HG03432 (cell line): ENCODE measurements at regions not wholly inside any gene's neighbourhood (a gene's known extent, or its start where the extent isn't known, plus 50 kb on each side); places are given as distances from the start of the nearest gene placed in this dataset.
A peak's percentile ranks its signal among the peaks of the same experiment; 100 is the strongest.

Source experiments
- ATAC-seq: cut with Tn5 transposase; IDR thresholded peaks from one replicate; pipeline ENCODE4 v1.9.1; 2021; ENCODE audit warnings: mild to moderate bottlenecking, moderate library complexity; ENCODE audit not compliant: unreplicated experiment

GRCh38 chr4:14855719-14856061 is 146.6 kb upstream of the CPEB2 start:
- no peak for ATAC-seq

DNA sequence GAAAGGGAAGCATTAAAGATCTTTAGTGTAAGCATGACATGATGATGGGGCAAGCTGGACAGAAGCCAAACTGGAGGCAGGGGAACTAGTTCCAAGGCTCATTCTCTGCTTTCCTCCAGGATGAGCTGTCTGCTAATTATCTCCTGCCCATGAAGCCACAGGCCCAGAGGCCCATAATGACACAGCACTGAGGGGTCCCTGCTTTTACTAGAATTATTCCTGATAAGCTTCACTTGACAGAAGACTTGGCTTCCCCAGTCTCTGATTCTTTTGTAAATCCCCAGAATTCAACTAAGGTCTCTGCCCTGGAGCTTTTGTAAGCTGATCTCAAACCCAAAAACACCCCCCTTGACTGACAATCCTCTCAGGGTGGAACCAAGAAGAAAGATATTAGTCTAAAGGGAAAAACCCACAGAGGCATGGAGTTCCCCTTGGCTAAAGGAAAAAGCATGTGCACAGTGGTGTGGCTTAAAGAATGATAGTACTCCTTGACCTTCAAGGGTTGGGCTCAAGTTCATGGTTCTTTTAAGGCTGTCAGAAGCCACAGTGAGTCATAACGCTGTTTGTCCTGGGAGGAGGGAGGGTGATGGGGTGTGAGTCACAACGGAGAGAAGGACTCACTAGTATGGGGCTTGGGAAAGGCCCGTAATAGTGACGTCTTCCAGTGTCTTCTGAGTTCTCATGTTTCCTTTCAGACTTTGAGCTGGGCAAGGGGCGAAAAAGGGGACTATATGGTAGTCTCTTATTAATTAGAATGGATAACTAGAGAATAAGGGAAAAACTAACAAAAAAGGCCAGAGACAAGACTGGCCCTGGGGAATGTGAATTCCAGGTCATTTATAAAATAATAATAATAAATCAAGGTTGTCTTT is 146.0 kb upstream of the CPEB2 start:
- ATAC-seq, result peak; percentile 99

GRCh38 chr4:14856934-14857235 is 145.4 kb upstream of the CPEB2 start:
- no peak for ATAC-seq

DNA sequence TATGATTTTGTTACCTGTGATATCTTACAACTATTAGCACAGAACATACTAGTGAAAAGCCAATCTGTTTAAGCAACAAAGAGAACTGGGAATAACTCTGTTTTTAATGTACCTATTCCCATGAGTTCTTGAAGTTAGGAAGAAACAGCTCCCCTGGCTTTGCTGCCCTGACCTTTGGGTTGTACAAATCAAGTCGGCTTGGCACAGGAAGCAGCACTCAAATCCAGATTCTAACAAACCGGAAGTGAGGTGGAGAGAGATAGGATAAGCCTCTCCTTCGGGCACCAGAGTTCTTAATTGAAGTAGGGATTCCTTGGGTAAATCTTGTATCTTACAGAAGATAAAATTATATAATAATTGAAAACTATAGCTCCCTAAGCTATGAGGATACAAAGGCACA is 144.8 kb upstream of the CPEB2 start:
- no peak for ATAC-seq

DNA sequence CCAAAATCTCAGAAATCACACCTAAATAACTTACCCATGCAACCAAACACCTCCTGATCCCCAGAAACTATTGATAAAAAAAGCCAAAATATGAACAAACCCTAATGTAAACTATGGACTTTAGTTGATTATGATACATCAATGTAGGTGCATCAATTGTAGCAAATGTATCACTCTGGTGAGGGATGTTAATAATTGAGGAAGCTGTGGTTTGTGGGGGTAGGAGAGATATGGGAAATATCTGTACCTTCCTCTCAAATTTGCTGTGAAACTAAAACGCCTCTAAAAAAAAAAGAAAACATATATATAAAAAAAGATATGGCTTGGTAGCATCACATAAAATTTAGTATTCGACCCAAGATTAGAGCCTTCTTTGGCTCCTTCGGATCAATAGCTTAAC is 144.3 kb upstream of the CPEB2 start:
- no peak for ATAC-seq

GRCh38 chr4:14862891-14863290 is 139.4 kb upstream of the CPEB2 start:
- no peak for ATAC-seq

DNA sequence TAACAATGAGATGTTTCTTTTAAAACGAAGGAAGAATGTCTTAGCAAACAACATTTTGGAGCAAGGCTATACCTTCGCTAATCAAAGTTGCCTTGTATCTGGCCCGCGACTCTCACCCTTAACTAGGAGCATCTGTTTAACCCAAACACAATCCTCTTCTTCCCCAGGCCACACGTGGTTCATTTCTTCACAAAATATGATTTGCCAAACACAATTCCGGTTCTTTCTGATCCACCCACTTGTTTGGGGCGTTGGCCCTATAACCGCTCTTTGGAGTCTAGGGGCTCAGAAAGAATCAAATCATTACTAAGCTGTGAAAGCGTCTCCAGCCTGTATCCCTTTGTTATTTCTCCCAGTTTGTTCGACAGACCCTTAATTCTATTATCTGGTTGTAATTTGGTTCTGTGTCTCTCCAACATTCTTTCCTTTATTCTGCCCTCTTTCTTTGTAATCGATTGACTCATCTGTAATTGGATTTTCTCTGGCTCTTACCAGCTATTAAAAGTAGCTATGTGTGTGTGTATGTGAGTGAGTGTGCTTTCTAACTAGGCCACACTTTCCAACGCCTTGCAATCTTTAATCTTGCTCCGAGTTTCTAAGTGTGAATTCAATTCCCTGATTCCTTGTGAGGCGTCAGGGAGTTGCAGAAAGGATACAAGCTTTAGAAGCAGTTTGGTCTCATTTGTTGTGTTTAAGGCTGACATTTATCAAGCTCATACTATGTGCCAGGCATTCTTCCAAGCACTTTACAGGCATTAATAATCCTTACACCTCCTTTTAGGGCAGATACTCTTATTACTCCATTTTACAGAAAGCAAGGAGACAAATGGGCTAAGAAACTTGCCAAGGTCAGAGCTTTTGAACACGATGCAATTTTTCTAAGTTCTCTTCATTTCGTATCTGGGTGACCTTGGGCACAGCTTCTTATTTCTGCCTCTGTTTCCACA is 138.6 kb upstream of the CPEB2 start:
- ATAC-seq, result no peak

DNA sequence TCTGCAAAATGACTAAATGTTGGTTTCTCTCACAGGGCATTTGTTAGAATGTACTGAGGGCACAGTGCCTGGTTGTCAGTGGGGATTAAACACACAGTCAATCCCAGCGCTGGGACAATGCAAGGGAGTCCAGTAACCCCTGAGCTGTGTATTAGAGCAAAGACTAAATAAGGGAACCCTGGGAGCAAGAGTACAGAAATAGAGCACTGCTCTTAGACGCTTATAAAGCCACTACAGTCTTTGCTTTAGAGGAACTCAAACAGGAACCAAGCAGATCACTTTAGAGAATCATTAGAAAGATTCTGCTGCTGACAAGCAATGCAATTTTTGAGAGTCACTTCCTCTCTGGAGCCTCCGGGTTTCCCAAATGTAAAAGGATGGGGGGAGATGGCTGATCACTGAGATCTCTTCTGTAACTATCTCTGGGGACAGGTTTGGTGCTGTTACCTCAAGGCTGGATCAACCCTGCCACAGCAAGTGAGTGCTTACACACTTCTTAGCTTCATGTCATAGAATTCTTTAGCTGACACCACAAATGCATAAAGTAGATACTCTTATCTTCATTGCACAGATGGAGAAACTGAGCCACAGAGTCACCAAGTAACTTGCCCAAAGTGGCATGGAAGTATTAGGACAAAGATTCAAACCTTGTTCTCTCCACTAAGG is 137.8 kb upstream of the CPEB2 start:
- ATAC-seq, result no peak

GRCh38 chr4:14865031-14865366 is 137.3 kb upstream of the CPEB2 start:
- no peak for ATAC-seq

DNA sequence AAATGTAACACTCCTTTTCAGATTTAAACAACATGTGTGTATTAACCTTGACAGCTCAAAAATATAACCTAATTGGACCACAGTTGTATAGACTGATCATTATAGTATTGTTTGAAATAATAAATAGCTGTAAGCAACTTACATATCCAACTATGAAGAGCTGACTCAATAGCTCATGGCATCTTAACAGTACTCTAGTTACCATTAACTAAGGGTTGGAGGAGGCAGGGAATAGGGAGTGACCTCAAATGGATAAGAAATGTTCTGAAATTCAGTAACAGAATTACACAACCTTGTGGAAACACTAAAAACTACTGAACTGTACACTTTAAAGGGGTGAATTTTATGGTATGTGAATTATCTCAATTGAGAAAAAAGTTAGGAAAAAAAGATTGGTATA is 136.5 kb upstream of the CPEB2 start:
- no peak for ATAC-seq

DNA sequence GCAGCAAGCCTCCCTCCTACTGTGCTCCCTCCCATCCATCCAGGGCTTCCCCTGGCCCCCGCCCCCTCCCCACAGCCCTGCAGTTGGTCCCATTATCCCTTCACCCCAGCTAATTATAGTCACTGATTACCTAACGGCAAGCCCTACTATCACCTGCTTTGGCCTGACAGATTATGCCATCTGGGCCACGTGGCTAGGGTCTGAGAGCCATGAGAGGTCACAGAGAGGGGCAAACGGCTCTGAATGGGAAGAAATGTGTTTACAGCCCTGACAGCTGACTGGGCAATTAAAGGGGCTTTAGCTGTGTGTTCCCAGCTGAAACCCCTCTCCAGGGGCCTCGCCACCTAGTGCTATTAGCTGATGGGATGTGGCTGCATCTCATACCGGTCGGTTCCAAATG is 134.4 kb upstream of the CPEB2 start:
- ATAC-seq, result no peak

- ATAC-seq, result no peak
Observed at GRCh38 chr4:14868426-14869395, 133.6 kb upstream of the CPEB2 start.

DNA sequence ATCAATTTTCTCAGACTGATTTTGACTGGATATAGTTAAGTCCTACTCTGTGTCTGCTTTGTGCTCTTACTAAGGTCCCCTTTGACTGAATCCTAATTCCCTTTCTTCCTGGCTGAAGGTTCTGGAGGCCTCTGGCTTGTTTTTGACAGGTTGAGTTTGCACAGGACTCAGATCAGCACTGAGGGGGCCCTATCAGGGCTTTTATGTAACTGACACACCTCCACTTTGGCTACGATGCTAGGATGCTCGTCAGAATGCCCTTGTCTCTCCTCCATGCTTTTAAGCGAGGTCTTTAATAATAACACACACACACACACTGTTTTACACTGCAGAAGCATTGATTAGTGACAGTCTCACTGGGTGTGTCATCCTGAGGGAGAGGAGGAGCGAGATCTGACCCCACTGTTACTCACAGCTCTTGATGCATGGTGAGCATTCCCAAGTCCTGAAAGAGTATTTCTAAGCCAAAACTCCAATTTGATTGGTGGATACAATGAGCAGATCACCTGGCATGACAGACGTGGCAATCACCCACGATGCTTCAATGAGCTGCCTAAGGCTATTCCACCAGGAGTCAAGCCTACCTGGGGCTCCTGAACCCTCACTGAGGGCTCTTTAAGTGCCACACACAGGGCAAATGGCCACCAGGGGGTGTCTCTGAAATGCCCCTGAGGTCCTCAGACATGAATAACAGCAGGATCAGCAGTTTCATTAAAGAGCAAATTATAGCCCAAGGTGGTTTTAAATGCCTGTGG is 130.4 kb upstream of the CPEB2 start:
- no peak for ATAC-seq

- peak; percentile 76 for ATAC-seq
Observed at GRCh38 chr4:14874990-14875389, 127.3 kb upstream of the CPEB2 start.

DNA sequence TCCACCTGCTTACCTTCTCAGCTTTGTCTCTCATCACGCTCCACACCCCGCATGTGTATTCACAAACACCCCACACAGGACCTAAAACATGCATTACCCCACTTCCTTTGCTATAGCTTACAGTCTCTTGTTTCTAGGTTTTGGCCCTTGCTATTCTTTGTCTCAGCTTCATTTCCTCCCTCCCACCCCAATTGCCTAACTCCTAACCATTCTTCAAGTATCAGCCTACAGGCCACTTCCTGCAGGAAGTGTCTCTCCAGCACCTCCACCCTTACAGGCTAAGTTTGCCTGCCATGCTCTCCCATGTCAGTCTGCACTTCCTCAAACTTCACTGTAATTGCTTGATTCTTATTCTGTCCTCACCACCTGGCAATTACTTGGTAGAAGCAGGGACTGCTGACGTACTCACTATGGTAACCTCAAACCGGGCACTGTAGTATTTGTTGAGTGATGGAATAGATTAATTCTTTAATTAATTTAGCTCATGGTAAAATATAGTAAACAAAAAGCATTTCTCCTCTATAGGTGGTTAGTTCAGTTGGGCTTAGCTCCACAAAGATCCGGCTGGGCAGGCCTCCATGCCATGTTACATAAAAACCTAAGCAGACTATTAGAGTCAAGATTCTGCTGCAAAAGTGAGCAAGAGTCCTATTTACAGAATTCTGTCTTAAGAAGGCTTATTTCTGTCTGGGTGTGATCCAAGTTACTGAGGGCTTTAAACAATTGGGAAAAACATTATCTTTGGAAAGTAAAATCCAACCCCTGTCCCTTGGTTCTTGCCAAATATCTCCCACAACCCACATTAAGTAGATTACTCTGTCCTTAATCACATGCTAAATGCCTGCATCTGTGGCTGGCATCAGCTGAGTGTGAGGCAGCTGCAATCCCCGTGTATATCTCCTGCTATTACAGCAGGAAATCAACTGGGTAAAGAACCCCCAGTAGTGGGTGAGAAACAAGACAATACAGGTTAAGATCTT is 124.7 kb upstream of the CPEB2 start:
- peak; percentile 49 for ATAC-seq

DNA sequence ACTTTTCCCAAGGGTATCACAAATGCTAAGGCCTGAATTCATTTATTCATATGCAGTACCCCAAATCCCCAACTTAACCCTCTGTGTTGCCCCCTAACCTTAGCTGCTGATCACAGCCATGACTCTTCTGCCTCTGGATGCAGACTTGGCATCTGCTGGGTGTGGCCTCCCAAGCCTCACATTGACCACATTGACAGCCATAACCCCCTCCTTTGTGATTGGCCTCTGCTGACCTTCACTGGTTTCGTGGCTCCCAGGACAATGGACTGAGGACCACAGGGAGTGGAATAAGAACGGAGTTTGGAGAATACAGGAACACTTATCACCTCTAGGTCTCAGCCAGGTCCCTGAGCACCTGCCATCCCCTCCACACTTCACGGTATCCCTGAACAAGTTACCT is 123.6 kb upstream of the CPEB2 start:
- ATAC-seq, result no peak

- no peak for ATAC-seq
Observed at GRCh38 chr4:14879683-14880082, 122.6 kb upstream of the CPEB2 start.

DNA sequence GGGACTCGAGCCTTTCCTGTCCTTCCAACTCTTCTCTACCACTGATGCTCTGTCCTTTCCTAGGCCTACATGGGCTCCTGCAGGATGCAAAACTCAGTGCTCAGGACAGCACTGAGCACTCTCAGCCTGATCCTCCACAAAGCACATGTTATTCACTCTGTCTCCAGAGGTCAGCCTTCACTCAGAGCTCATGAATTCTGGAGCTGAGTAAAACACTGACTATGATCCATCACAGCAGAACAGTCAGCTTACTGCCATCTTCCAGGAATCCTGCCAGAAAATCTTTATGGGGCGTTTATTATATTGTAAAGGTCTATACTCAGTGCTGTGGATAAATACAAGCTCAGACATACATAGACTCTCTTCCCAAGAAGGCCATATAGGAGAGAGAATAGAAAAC is 121.5 kb upstream of the CPEB2 start:
- no peak for ATAC-seq

DNA sequence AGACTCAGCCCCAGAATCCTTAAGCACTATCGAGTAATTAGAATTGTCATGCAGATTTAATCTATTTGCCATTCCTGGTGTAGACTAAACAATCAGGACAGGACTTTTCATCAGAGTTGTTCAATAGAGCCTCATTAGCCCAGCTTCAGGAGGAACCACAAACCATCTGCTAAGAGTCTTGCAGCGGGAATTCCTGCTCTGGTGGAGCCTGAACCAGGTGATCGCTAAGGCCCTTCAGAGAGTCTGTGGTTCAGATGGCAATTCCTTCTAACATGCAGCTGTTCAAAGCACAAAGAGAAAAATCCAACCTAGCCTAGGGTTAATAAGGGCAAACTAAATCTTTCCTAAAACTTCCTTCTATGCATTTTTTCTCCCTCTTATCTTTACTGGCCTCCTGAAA is 119.1 kb upstream of the CPEB2 start:
- no peak for ATAC-seq
